Fibroblast of lung (primary cell): ENCODE measurements at regions not wholly inside any gene's neighbourhood (a gene's known extent, or its start where the extent isn't known, plus 50 kb on each side); places are given as distances from the start of the nearest gene placed in this dataset.

ENCODE experiments used
- DNase-seq, 2 donors: peaks; one replicate each; pipeline versions ENCODE4 v3.0.0 to v3.0.0-alpha.2; 2010; ENCODE audit warnings: low read depth in 2 of 2
- H2AFZ ChIP-seq: 2 replicates; pipeline ENCODE4 v1.5.1; 2012; ENCODE audit warnings: low read length, control low read depth, inconsistent platforms
- H3K27ac ChIP-seq: 2 replicates; pipeline ENCODE4 v1.5.1; 2011; ENCODE audit warnings: low read length, control low read depth; ENCODE audit not compliant: insufficient read depth
- H3K27me3 ChIP-seq: 2 replicates; pipeline ENCODE4 v1.5.1; 2011; ENCODE audit warnings: mild to moderate bottlenecking, low read length; ENCODE audit not compliant: control insufficient read depth, insufficient read depth
- H3K36me3 ChIP-seq: 2 replicates; pipeline ENCODE4 v1.5.1; 2011; ENCODE audit warnings: low read length; ENCODE audit not compliant: control insufficient read depth, insufficient read depth
- H3K4me1 ChIP-seq: 2 replicates; pipeline ENCODE4 v1.5.1; 2011; ENCODE audit warnings: low read length; ENCODE audit not compliant: control insufficient read depth, insufficient read depth; ENCODE audit errors: extremely low read depth
- H3K4me2 ChIP-seq: 2 replicates; pipeline ENCODE4 v1.5.1; 2011; ENCODE audit warnings: low read length, control low read depth; ENCODE audit not compliant: insufficient read depth; ENCODE audit errors: extremely low read depth
- H3K4me3 ChIP-seq, 4 experiments: fragments of 200-600 bp in 1 of 4; sonication (generic) in 1 of 4; replicated peaks in 1 of 4; 2 replicates each; pipeline ENCODE4 v1.5.1; 2011 to 2016; ENCODE audit warnings: low read length in 4 of 4, low read depth in 3 of 4, mild to moderate bottlenecking in 3 of 4, control low read depth in 2 of 4, inconsistent platforms in 1 of 4, mixed read lengths in 1 of 4; ENCODE audit not compliant: insufficient read depth in 1 of 4; ENCODE audit errors: control extremely low read depth in 1 of 4
- H3K79me2 ChIP-seq: 2 replicates; pipeline ENCODE4 v1.5.1; 2012; ENCODE audit warnings: mild to moderate bottlenecking, low read length, inconsistent platforms; ENCODE audit not compliant: control insufficient read depth, insufficient read depth
- H3K9ac ChIP-seq: 2 replicates; pipeline ENCODE4 v1.5.1; 2011; ENCODE audit warnings: mild to moderate bottlenecking, low read length, control low read depth; ENCODE audit not compliant: insufficient read depth
- H3K9me3 ChIP-seq: 2 replicates; pipeline ENCODE4 v1.5.1; 2012; ENCODE audit warnings: low read depth, low read length; ENCODE audit not compliant: control insufficient read depth, insufficient read depth
- H4K20me1 ChIP-seq: 2 replicates; pipeline ENCODE4 v1.5.1; 2011; ENCODE audit warnings: low read length; ENCODE audit not compliant: control insufficient read depth, insufficient read depth; ENCODE audit errors: extremely low read depth
- CTCF ChIP-seq, 2 donors: IDR thresholded peaks in 1 of 2; conservative IDR thresholded peaks in 1 of 2; 1 replicate in 1 of 2; 2 replicates in 1 of 2; pipeline ENCODE4 v1.5.1; 2011 to 2012; ENCODE audit warnings: low read length in 2 of 2, control low read depth in 1 of 2, inconsistent platforms in 1 of 2, low read depth in 1 of 2, mild to moderate bottlenecking in 1 of 2
- EZH2 ChIP-seq: IDR thresholded peaks from 2 replicates; pipeline ENCODE4 v1.5.1; 2012; ENCODE audit warnings: low read length, control low read depth, mild to moderate bottlenecking; ENCODE audit errors: missing control alignments

GRCh38 chr11:28826807-28827206 is 718.6 kb downstream of the METTL15 start:
- H3K27ac ChIP-seq: no peak overlapping the region

GRCh38 chr11:28822576-28822975 is 714.4 kb downstream of the METTL15 start:
- H2AFZ ChIP-seq: no peak overlapping the region
- no peaks in the 10 kb centered on the region for H3K27me3 ChIP-seq

More at GRCh38 chr11:28826807-28827206, 718.6 kb downstream of the METTL15 start:
- Histone ChIP-seq H3K4me1 (no peaks in the 10 kb centered on the region), H3K79me2 (no peaks in the 10 kb centered on the region), H4K20me1 (no peaks in the 10 kb centered on the region), H3K4me3 (no peak overlapping the region), H3K27me3 (no peaks in the 10 kb centered on the region), H3K36me3 (no peaks in the 10 kb centered on the region), H3K9ac (no peak overlapping the region), H3K4me2 (no peak overlapping the region), H3K9me3 (no peaks in the 10 kb centered on the region), H2AFZ (no peak overlapping the region)
- TF ChIP-seq CTCF (conservative IDR thresholded peaks at IDR 0.05 in 1 of 2, IDR thresholded peaks at IDR 0.05 in 1 of 2; ENCODE audit: low read depth in 1 of 2, low read length in 2 of 2) (no peak), EZH2 (no peak)
- no peak for DNase-seq

DNA sequence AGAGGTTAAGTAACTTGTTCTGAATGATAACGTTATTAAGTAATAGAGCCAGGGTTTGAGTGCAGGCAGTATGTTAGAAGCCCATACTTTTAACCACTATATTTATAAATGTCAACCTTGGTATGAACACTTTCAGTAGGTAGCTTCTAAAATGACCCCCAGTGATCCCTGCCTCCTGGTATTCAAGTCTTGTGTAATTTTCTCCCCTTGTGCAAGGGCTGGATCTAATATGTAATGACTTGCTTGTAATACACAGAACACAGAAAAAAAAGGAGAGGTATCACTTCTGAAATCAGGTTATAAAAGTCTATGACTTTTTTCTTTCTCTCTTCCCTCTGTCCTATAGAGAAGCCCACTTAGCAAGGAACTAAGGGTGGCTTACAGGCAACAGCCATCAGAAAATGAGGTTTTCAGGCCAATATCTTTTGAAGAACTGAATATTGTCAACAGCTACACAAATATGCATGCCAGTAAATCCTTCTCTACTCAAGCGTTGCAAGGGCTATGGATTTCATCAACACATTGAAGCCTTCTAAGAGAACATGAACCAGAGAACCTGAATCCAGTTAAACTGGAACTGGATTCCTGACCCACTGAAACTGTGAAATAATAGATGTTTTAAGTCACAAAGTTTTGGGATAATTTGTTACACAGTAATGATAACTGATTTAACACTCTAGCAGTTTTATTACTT is 712.3 kb downstream of the METTL15 start:
- no peaks in the 10 kb centered on the region for H3K27me3 ChIP-seq
- H3K9ac ChIP-seq: no peak overlapping the region
- H3K36me3 ChIP-seq: no peaks in the 10 kb centered on the region
- no peaks in the 10 kb centered on the region for H4K20me1 ChIP-seq
- no peaks in the 10 kb centered on the region for H3K4me1 ChIP-seq
- TF ChIP-seq EZH2: no peak
- TF ChIP-seq CTCF (conservative IDR thresholded peaks at IDR 0.05 in 1 of 2, IDR thresholded peaks at IDR 0.05 in 1 of 2; ENCODE audit: low read depth in 1 of 2, low read length in 2 of 2): no peak
- no peak overlapping the region for H3K4me2 ChIP-seq
- peak in 1 of 2 donors; percentile 57 for DNase-seq
- no peak overlapping the region for H2AFZ ChIP-seq
- no peak overlapping the region for H3K4me3 ChIP-seq
- no peaks in the 10 kb centered on the region for H3K9me3 ChIP-seq
- no peaks in the 10 kb centered on the region for H3K79me2 ChIP-seq
- no peak overlapping the region for H3K27ac ChIP-seq

More at GRCh38 chr11:28822576-28822975, 714.4 kb downstream of the METTL15 start:
- H3K4me2 ChIP-seq: no peak overlapping the region
- no peak overlapping the region for H3K9ac ChIP-seq
- H3K9me3 ChIP-seq: no peaks in the 10 kb centered on the region
- H3K4me1 ChIP-seq: no peaks in the 10 kb centered on the region
- H3K36me3 ChIP-seq: no peaks in the 10 kb centered on the region
- H3K4me3 ChIP-seq: no peak overlapping the region
- H3K27ac ChIP-seq: no peak overlapping the region
- TF ChIP-seq CTCF (conservative IDR thresholded peaks at IDR 0.05 in 1 of 2, IDR thresholded peaks at IDR 0.05 in 1 of 2; ENCODE audit: low read depth in 1 of 2, low read length in 2 of 2): no peak
- no peak for TF ChIP-seq EZH2
- no peaks in the 10 kb centered on the region for H3K79me2 ChIP-seq
- no peaks in the 10 kb centered on the region for H4K20me1 ChIP-seq
- DNase-seq: peak in 1 of 2 donors; percentile 46
